A673 (cell line): ENCODE measurements at regions not wholly inside any gene's neighbourhood (a gene's known extent, or its start where the extent isn't known, plus 50 kb on each side); places are given as distances from the start of the nearest gene placed in this dataset.

Source experiments
- EZH2 ChIP-seq: fragments of 200-600 bp; sonication (generic); IDR thresholded peaks from 2 replicates; pipeline ENCODE4 v1.6.1; 2017; ENCODE audit warnings: borderline replicate concordance, low read depth, mild to moderate bottlenecking, mixed read lengths, antibody characterized with exemption, low read length; ENCODE audit not compliant: poor library complexity, severe bottlenecking
- TF ChIP-seq, protein P1 (sequence below): fragments of 300-800, 200-600 bp; sonication (generic); conservative IDR thresholded peaks from 2 replicates; pipeline ENCODE4 v1.5.1; 2017; ENCODE audit warnings: low read depth, mild to moderate bottlenecking, antibody characterized with exemption, low read length, moderate library complexity, mixed read lengths

DNA sequence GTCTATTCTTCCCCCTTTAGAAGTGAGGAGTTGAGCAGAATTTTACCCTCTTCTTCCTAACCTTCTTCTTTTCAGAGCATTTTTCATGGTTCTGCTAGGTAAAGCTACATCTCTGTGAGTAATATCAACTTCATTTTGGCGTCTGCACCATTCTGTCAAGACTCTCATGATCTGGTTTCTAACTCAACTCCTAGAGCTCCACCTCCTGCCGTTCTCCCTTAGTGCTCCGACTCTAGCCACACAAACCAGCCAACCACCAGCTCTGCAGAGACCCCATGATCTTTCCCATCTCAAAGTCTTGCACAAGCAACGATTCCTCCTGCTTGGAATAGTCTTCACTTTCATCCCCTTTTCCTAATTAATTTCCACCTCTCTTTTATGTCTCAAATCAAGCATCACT is 193.9 kb upstream of the TMC3 start:
- no peak for TF ChIP-seq EZH2
- TF ChIP-seq, protein P1, sequence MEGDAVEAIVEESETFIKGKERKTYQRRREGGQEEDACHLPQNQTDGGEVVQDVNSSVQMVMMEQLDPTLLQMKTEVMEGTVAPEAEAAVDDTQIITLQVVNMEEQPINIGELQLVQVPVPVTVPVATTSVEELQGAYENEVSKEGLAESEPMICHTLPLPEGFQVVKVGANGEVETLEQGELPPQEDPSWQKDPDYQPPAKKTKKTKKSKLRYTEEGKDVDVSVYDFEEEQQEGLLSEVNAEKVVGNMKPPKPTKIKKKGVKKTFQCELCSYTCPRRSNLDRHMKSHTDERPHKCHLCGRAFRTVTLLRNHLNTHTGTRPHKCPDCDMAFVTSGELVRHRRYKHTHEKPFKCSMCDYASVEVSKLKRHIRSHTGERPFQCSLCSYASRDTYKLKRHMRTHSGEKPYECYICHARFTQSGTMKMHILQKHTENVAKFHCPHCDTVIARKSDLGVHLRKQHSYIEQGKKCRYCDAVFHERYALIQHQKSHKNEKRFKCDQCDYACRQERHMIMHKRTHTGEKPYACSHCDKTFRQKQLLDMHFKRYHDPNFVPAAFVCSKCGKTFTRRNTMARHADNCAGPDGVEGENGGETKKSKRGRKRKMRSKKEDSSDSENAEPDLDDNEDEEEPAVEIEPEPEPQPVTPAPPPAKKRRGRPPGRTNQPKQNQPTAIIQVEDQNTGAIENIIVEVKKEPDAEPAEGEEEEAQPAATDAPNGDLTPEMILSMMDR, result no peak
